GM23338 (cell line): ENCODE measurements at regions not wholly inside any gene's neighbourhood (a gene's known extent, or its start where the extent isn't known, plus 50 kb on each side); places are given as distances from the start of the nearest gene placed in this dataset.

ENCODE experiments used
- ATAC-seq: fragments of 200-7000 bp; cut with Tn5 transposase; 3 replicates; pipeline ENCODE4 v1.9.1; 2020
- DNase-seq: peaks from one replicate; pipeline ENCODE4 v3.0.0-alpha.2; 2015; ENCODE audit warnings: low spot score
- H2AFZ ChIP-seq: fragments of 200-600 bp; sonication (generic); 2 replicates; pipeline ENCODE4 v1.8.0; 2016; ENCODE audit warnings: antibody characterized with exemption, mild to moderate bottlenecking, moderate library complexity
- H3F3A ChIP-seq: fragments of 200-600 bp; sonication (generic); replicated peaks from 2 replicates; pipeline ENCODE4 v1.8.0; 2017; ENCODE audit warnings: antibody characterized with exemption, mixed run types, low read depth
- H3K27ac ChIP-seq: fragments of 200-600 bp; sonication (generic); 2 replicates; pipeline ENCODE4 v1.6.1; 2016; ENCODE audit warnings: low read depth
- H3K27me3 ChIP-seq: fragments of 200-600 bp; sonication (generic); 2 replicates; pipeline ENCODE4 v1.8.0; 2016; ENCODE audit warnings: mild to moderate bottlenecking, mixed run types, moderate library complexity; ENCODE audit not compliant: insufficient read depth
- H3K36me3 ChIP-seq: fragments of 200-600 bp; sonication (generic); 2 replicates; pipeline ENCODE4 v1.8.0; 2016; ENCODE audit warnings: mild to moderate bottlenecking; ENCODE audit not compliant: insufficient read depth
- H3K4me1 ChIP-seq: fragments of 200-600 bp; sonication (generic); 2 replicates; pipeline ENCODE4 v1.8.0; 2016; ENCODE audit warnings: mild to moderate bottlenecking, moderate library complexity; ENCODE audit not compliant: insufficient read depth
- H3K4me2 ChIP-seq: fragments of 200-600 bp; sonication (generic); 2 replicates; pipeline ENCODE4 v1.7.1; 2017; ENCODE audit warnings: mixed run types
- H3K4me3 ChIP-seq: fragments of 200-600 bp; sonication (generic); 2 replicates; pipeline ENCODE4 v1.6.1; 2016; ENCODE audit warnings: mixed run types
- H3K79me2 ChIP-seq: fragments of 200-600 bp; sonication (generic); replicated peaks from 2 replicates; pipeline ENCODE4 v1.8.0; 2017; ENCODE audit warnings: mild to moderate bottlenecking; ENCODE audit not compliant: insufficient read depth
- H3K9me2 ChIP-seq: fragments of 200-600 bp; sonication (generic); 2 replicates; pipeline ENCODE4 v1.8.0; 2017; ENCODE audit not compliant: insufficient read depth
- H4K20me1 ChIP-seq: fragments of 200-600 bp; sonication (generic); replicated peaks from 2 replicates; pipeline ENCODE4 v1.8.0; 2017; ENCODE audit warnings: mild to moderate bottlenecking; ENCODE audit not compliant: insufficient read depth
- H3K27ac Mint-ChIP-seq: 2 replicates; pipeline ENCODE4 v1.8.0; 2020; ENCODE audit warnings: inconsistent platforms, mild to moderate bottlenecking, moderate library complexity, mixed read lengths
- H3K27me3 Mint-ChIP-seq: 3 replicates; pipeline ENCODE4 v1.8.0; 2022; ENCODE audit warnings: low read depth, mild to moderate bottlenecking, moderate library complexity, mixed read lengths, inconsistent platforms; ENCODE audit not compliant: insufficient read depth, poor library complexity
- H3K36me3 Mint-ChIP-seq: 3 replicates; pipeline ENCODE4 v1.8.0; 2021; ENCODE audit warnings: low read depth, mild to moderate bottlenecking, inconsistent platforms, moderate library complexity, mixed read lengths
- H3K4me1 Mint-ChIP-seq: 3 replicates; pipeline ENCODE4 v1.8.0; 2020; ENCODE audit warnings: mild to moderate bottlenecking, inconsistent platforms, mixed read lengths
- H3K4me3 Mint-ChIP-seq: 3 replicates; pipeline ENCODE4 v1.8.0; 2021; ENCODE audit warnings: moderate library complexity, mild to moderate bottlenecking, inconsistent platforms, mixed read lengths
- H3K9me3 Mint-ChIP-seq: 3 replicates; pipeline ENCODE4 v1.8.0; 2020; ENCODE audit warnings: moderate library complexity, mild to moderate bottlenecking, inconsistent platforms, mixed read lengths
- ETS1 ChIP-seq: IDR thresholded peaks from 2 replicates; pipeline ENCODE4 v1.6.1; 2016; ENCODE audit warnings: antibody characterized with exemption
- EZH2 ChIP-seq: fragments of 200-600 bp; sonication (generic); IDR thresholded peaks from one replicate; pipeline ENCODE4 v1.8.0; 2017; ENCODE audit warnings: antibody characterized with exemption, mild to moderate bottlenecking, low read depth; ENCODE audit not compliant: unreplicated experiment
- JUNB ChIP-seq: IDR thresholded peaks from one replicate; pipeline ENCODE4 v1.6.1; 2016; ENCODE audit warnings: antibody characterized with exemption; ENCODE audit not compliant: unreplicated experiment
- ZNF114 ChIP-seq: fragments of 250-450 bp; sonication (Bioruptor Pico); IDR thresholded peaks from 2 replicates; pipeline ENCODE4 v1.5.0; 2020; ENCODE audit warnings: mild to moderate bottlenecking, moderate library complexity
- ZNF331 ChIP-seq: fragments of 250-450 bp; sonication (Bioruptor Pico); IDR thresholded peaks from 2 replicates; pipeline ENCODE4 v1.5.0; 2020; ENCODE audit warnings: low read depth, mild to moderate bottlenecking, moderate library complexity
- TF ChIP-seq, protein P1 (sequence below): fragments of 250-450 bp; sonication (Bioruptor Pico); IDR thresholded peaks from 2 replicates; pipeline ENCODE4 v1.5.0; 2020; ENCODE audit warnings: mild to moderate bottlenecking, moderate library complexity

DNA sequence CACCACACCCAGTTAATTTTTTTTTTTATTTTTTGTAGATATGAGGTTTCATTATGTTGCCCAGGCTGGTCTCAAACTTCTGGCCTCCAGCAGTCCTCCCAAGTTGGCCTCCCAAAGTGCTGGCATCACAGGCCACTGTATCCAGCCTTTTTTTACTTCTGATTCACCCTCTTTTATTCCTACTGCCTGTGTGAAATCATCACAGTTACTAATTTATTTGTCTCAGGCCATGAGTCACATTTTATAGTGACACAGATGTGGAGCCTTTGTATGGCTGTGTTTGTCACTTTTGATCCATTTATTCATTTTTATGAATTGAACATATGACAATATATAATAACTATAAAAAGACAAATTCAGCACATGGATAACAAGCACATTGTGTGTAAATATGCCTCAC, 67.1 kb upstream of the SNX2 start:
- H3K4me3 ChIP-seq = no peak overlapping the region
- H3K4me1 Mint-ChIP-seq = no peaks in the 10 kb centered on the region

More for the DNA sequence above, 67.1 kb upstream of the SNX2 start:
- DNase-seq = no peak
- Mint-ChIP-seq H3K4me3 (no peak overlapping the region), H3K36me3 (no peaks in the 10 kb centered on the region), H3K9me3 (no peaks in the 10 kb centered on the region), H3K27me3 (no peaks in the 10 kb centered on the region), H3K27ac (no peak overlapping the region)
- H3F3A ChIP-seq = no peaks in the 10 kb centered on the region
- no peak overlapping the region for H3K4me2 ChIP-seq
- H3K79me2 ChIP-seq = no peaks in the 10 kb centered on the region
- H4K20me1 ChIP-seq = no peaks in the 10 kb centered on the region
- no peaks in the 10 kb centered on the region for H3K4me1 ChIP-seq
- ATAC-seq = no peak
- no peaks in the 10 kb centered on the region for H3K27me3 ChIP-seq
- no peak overlapping the region for H3K27ac ChIP-seq
- H3K36me3 ChIP-seq = no peaks in the 10 kb centered on the region
- no peak for TF ChIP-seq ETS1
- no peak for TF ChIP-seq ZNF114
- no peak for TF ChIP-seq EZH2
- no peak for TF ChIP-seq JUNB
- TF ChIP-seq, protein P1, sequence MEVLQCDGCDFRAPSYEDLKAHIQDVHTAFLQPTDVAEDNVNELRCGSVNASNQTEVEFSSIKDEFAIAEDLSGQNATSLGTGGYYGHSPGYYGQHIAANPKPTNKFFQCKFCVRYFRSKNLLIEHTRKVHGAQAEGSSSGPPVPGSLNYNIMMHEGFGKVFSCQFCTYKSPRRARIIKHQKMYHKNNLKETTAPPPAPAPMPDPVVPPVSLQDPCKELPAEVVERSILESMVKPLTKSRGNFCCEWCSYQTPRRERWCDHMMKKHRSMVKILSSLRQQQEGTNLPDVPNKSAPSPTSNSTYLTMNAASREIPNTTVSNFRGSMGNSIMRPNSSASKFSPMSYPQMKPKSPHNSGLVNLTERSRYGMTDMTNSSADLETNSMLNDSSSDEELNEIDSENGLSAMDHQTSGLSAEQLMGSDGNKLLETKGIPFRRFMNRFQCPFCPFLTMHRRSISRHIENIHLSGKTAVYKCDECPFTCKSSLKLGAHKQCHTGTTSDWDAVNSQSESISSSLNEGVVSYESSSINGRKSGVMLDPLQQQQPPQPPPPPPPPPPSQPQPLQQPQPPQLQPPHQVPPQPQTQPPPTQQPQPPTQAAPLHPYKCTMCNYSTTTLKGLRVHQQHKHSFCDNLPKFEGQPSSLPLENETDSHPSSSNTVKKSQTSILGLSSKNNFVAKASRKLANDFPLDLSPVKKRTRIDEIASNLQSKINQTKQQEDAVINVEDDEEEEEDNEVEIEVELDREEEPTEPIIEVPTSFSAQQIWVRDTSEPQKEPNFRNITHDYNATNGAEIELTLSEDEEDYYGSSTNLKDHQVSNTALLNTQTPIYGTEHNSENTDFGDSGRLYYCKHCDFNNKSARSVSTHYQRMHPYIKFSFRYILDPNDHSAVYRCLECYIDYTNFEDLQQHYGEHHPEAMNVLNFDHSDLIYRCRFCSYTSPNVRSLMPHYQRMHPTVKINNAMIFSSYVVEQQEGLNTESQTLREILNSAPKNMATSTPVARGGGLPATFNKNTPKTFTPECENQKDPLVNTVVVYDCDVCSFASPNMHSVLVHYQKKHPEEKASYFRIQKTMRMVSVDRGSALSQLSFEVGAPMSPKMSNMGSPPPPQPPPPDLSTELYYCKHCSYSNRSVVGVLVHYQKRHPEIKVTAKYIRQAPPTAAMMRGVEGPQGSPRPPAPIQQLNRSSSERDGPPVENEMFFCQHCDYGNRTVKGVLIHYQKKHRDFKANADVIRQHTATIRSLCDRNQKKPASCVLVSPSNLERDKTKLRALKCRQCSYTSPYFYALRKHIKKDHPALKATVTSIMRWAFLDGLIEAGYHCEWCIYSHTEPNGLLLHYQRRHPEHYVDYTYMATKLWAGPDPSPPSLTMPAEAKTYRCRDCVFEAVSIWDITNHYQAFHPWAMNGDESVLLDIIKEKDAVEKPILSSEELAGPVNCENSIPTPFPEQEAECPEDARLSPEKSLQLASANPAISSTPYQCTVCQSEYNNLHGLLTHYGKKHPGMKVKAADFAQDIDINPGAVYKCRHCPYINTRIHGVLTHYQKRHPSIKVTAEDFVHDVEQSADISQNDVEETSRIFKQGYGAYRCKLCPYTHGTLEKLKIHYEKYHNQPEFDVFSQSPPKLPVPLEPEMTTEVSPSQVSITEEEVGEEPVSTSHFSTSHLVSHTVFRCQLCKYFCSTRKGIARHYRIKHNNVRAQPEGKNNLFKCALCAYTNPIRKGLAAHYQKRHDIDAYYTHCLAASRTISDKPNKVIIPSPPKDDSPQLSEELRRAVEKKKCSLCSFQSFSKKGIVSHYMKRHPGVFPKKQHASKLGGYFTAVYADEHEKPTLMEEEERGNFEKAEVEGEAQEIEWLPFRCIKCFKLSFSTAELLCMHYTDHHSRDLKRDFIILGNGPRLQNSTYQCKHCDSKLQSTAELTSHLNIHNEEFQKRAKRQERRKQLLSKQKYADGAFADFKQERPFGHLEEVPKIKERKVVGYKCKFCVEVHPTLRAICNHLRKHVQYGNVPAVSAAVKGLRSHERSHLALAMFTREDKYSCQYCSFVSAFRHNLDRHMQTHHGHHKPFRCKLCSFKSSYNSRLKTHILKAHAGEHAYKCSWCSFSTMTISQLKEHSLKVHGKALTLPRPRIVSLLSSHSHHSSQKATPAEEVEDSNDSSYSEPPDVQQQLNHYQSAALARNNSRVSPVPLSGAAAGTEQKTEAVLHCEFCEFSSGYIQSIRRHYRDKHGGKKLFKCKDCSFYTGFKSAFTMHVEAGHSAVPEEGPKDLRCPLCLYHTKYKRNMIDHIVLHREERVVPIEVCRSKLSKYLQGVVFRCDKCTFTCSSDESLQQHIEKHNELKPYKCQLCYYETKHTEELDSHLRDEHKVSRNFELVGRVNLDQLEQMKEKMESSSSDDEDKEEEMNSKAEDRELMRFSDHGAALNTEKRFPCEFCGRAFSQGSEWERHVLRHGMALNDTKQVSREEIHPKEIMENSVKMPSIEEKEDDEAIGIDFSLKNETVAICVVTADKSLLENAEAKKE (CRISPR knock-in tag) = no peak
- TF ChIP-seq ZNF331 (CRISPR knock-in tag) = no peak
- no peak overlapping the region for H2AFZ ChIP-seq
- no peaks in the 10 kb centered on the region for H3K9me2 ChIP-seq
